ENCODE measurements at regions not wholly inside any gene's neighbourhood (a gene's known extent, or its start where the extent isn't known, plus 50 kb on each side); places are given as distances from the start of the nearest gene placed in this dataset.

DNA sequence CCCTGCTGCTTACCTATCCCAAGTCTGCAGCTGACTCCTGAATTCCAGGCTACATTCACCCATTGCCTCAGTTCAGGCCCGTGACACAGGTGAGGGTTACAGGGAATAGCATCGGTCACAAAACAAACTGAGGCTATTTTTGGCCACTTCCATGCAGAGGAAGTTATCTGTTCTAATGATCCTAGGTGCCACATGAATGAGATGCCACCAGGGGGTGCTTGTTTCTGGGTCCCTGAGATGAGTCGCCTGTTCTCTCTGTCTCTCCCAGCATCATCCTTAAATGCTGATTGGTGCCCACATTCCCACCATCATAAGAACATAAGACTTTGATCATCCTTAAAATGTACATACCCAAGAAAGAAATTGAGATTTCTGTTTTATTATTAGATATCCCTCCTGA, 119.0 kb upstream of the CELF4 start:
- DNase-seq (ENCODE audit: low read depth), result no peak
- no peaks in the 10 kb centered on the region for H3K27me3 ChIP-seq (ENCODE audit: control insufficient read depth, insufficient read depth, low read length)
- H3K36me3 ChIP-seq (ENCODE audit: control insufficient read depth, insufficient read depth, low read length), result no peaks in the 10 kb centered on the region
- no peak overlapping the region for H3K4me3 ChIP-seq (ENCODE audit: low read depth, low read length)
- no peak for TF ChIP-seq CTCF (IDR thresholded peaks at IDR 0.05; ENCODE audit: insufficient read depth, low read length, poor library complexity, severe bottlenecking)

DNA sequence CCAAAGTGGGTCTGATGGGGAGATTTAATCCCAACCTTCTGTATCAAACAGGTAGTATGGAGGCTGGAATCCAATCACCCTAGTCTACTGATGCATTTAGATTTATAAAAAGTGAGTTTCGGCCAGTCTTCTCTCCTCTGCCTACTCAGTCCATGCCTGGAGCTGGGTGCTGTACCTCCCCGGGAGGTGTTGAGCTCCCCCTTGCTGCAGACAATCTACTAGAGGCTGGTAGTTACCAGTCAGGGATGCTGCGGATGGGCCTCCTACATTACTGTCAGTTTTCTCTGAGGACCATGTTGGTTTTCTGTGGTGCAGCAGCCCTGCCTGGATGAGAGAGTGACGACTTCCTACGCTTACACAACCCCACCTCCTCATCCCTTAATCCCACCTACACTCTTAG, 118.6 kb upstream of the CELF4 start:
- no peak for TF ChIP-seq CTCF (IDR thresholded peaks at IDR 0.05; ENCODE audit: insufficient read depth, low read length, poor library complexity, severe bottlenecking)
- no peaks in the 10 kb centered on the region for H3K27me3 ChIP-seq (ENCODE audit: control insufficient read depth, insufficient read depth, low read length)
- DNase-seq (ENCODE audit: low read depth), result no peak
- H3K36me3 ChIP-seq (ENCODE audit: control insufficient read depth, insufficient read depth, low read length), result no peaks in the 10 kb centered on the region
- H3K4me3 ChIP-seq (ENCODE audit: low read depth, low read length), result no peak overlapping the region

GRCh38 chr18:37680911-37681310, 115.3 kb upstream of the CELF4 start:
- TF ChIP-seq CTCF (IDR thresholded peaks at IDR 0.05; ENCODE audit: insufficient read depth, low read length, poor library complexity, severe bottlenecking), result no peak
- Histone ChIP-seq H3K36me3 (ENCODE audit: control insufficient read depth, insufficient read depth, low read length) (no peaks in the 10 kb centered on the region), H3K4me3 (ENCODE audit: low read depth, low read length) (no peak overlapping the region), H3K27me3 (ENCODE audit: control insufficient read depth, insufficient read depth, low read length) (no peaks in the 10 kb centered on the region)
- no peak for DNase-seq (ENCODE audit: low read depth)

DNA sequence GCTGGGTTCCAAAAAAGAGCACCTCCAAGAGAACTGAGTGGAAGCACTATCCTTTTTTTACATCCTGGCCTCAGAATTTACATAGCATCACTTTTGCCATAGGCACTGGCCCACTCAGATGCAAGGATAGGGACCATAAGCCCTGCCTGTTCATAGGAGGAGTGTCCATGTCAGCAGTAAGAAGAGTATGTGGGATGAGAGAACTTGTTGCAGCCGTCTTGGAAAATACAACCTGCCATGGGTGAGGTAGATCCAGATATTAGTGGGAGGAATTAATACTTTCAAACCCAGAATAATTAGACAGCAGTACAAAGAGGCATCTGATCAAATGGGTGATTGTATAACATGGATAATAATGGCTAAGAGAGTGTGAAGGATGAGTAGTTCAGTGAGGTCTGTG, 110.7 kb upstream of the CELF4 start:
- Histone ChIP-seq H3K4me3 (ENCODE audit: low read depth, low read length) (no peak overlapping the region), H3K27me3 (ENCODE audit: control insufficient read depth, insufficient read depth, low read length) (no peaks in the 10 kb centered on the region), H3K36me3 (ENCODE audit: control insufficient read depth, insufficient read depth, low read length) (no peaks in the 10 kb centered on the region)
- no peak for DNase-seq (ENCODE audit: low read depth)
- no peak for TF ChIP-seq CTCF (IDR thresholded peaks at IDR 0.05; ENCODE audit: insufficient read depth, low read length, poor library complexity, severe bottlenecking)

- no peak for TF ChIP-seq CTCF (IDR thresholded peaks at IDR 0.05; ENCODE audit: insufficient read depth, low read length, poor library complexity, severe bottlenecking)
- H3K27me3 ChIP-seq (ENCODE audit: control insufficient read depth, insufficient read depth, low read length), result no peaks in the 10 kb centered on the region
- no peaks in the 10 kb centered on the region for H3K36me3 ChIP-seq (ENCODE audit: control insufficient read depth, insufficient read depth, low read length)
- H3K4me3 ChIP-seq (ENCODE audit: low read depth, low read length), result no peak overlapping the region
- no peak for DNase-seq (ENCODE audit: low read depth)
Measured at GRCh38 chr18:37675699-37676098, 110.1 kb upstream of the CELF4 start.

DNA sequence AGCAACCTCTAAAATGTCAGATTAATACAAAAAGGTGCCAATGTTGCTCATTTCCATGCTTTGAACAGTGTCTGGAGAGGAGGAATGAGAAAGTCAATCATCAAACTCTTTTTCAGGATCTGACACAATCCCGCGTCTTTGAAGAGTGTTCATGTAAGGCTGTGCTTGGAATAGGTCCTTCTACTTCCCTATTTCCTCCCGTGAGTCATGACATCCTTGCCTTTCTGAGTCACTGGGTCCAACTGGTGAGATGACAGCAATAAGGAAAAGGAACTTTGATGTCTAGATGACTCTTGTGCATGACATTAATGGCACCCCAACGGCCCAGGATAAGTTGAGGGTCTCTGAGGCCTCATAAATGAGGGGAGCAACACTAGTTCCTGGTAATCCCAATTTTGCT, 109.0 kb upstream of the CELF4 start:
- no peak overlapping the region for H3K4me3 ChIP-seq (ENCODE audit: low read depth, low read length)
- H3K27me3 ChIP-seq (ENCODE audit: control insufficient read depth, insufficient read depth, low read length), result no peaks in the 10 kb centered on the region
- DNase-seq (ENCODE audit: low read depth), result no peak
- TF ChIP-seq CTCF (IDR thresholded peaks at IDR 0.05; ENCODE audit: insufficient read depth, low read length, poor library complexity, severe bottlenecking), result no peak
- no peaks in the 10 kb centered on the region for H3K36me3 ChIP-seq (ENCODE audit: control insufficient read depth, insufficient read depth, low read length)

Measured in kidney epithelial cell (primary cell).